Peyer's patch (tissue), 4 donors: ENCODE measurements at regions not wholly inside any gene's neighbourhood (a gene's known extent, or its start where the extent isn't known, plus 50 kb on each side); places are given as distances from the start of the nearest gene placed in this dataset.

Experiments used
- CTCF ChIP-seq, 6 experiments: fragments of 450-650 bp in 4 of 6; fragments of 200-600 bp in 2 of 6; sonication (generic) in 1 of 6; IDR thresholded peaks; one replicate each; pipeline ENCODE4 v1.5.1; 2017 to 2019; ENCODE audit warnings: antibody characterized with exemption in 6 of 6, mild to moderate bottlenecking in 3 of 6, moderate library complexity in 1 of 6
- POLR2A ChIP-seq, 2 donors: fragments of 450-650 bp; IDR thresholded peaks; one replicate each; pipeline ENCODE4 v1.5.1; 2017; ENCODE audit warnings: antibody characterized with exemption in 2 of 2, mild to moderate bottlenecking in 2 of 2, moderate library complexity in 2 of 2

GRCh38 chr13:107035186-107035585 lies 467.2 kb upstream of the ARGLU1 start:
- TF ChIP-seq CTCF (IDR thresholded peaks at IDR 0.05) (no peak), POLR2A (IDR thresholded peaks at IDR 0.05) (no peak)
